ENCODE measurements at regions not wholly inside any gene's neighbourhood (a gene's known extent, or its start where the extent isn't known, plus 50 kb on each side); places are given as distances from the start of the nearest gene placed in this dataset.

DNA sequence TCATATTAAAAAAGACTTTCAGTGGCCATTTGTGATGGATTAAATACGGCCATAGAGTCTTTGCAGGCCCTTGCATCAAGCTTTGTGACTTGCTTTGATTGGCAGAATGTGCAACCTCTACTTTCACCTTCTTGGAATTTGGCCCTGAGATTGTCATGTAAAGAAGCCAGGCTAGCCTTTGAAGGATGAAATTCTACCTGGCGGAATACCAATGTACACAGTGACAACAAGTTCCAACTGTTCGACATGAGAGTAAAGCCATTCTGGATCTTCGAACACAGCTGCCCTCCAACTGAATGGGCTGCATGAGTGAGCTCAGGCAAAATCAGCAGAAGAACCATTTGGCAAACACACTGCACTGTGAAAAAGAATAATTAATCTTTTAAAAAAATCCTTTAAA lies 321.3 kb downstream of the PHF14 start:
- peak; percentile 2 for DNase-seq

DNA sequence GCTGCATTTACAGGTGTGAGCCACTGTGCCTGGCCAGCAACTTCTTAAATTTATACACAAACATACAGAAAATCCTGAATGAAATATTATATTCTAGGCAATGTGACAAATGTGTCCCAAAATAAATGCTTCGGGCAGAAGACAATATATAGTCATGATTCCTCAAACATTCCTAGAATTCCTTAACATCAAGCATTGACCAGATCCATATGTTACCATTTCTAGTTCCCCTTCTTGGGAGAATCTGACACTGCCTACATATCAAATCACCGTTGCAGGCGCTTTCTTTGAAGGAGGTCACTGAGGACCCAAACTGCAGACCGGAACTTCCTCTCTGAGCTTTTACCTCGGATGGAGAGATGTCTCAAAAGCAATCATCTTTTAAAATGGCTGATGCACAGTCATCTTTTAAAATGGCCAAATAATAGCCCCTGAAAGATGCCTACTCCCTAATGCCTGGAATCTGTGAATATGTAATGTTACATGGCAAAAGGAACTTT lies 323.5 kb downstream of the PHF14 start:
- DNase-seq = no peak

DNA sequence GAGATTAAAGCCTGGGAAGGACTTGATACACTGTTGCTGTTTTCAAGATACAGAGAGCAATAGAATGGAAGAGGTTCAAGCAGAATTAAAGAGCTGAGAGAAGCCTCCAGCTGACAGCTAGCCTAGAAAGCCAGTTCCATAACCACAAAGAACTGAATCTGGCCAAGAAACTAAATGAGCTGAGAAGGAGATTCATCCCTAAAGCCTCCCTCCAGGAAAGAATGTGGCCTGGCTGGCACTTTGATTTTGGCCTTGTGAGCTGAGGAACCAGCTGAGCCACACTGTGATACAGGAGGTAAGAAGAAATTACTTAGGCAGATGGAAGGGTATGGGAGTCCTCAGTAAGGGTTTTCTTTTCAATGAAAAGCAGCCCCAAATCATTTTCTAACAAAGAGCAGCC lies 324.1 kb downstream of the PHF14 start:
- DNase-seq = no peak

GRCh38 chr7:11298220-11298619 lies 324.5 kb downstream of the PHF14 start:
- DNase-seq = no peak

GRCh38 chr7:11300241-11300640 lies 326.6 kb downstream of the PHF14 start:
- DNase-seq = no peak

GRCh38 chr7:11302121-11302520 lies 328.4 kb downstream of the PHF14 start:
- no peak for DNase-seq

- no peak for DNase-seq
These were observed 340.1 kb downstream of the PHF14 start for GRCh38 chr7:11313801-11314200.

GRCh38 chr7:11315666-11316258 lies 342.1 kb downstream of the PHF14 start:
- no peak for DNase-seq

- no peak for DNase-seq
These were observed 344.1 kb downstream of the PHF14 start for GRCh38 chr7:11317766-11318165.

GRCh38 chr7:11319491-11320274 lies 346.0 kb downstream of the PHF14 start:
- DNase-seq = no peak

Measured in NCI-H1105 (cell line).